RWPE1 (cell line): ENCODE measurements at regions not wholly inside any gene's neighbourhood (a gene's known extent, or its start where the extent isn't known, plus 50 kb on each side); places are given as distances from the start of the nearest gene placed in this dataset.

Experiments used
- CTCF ChIA-PET: fragments of 350-600 bp; sonication (Branson Sonifier 250); formaldehyde crosslinking; extraction: SDS; loops from one replicate; lab custom pipeline; 2021; lab: Yijun Ruan, JAX
- POLR2A ChIA-PET: fragments of 400-600 bp; formaldehyde crosslinking; extraction: SDS; loops from one replicate; lab custom pipeline; 2020; ENCODE audit warnings: antibody characterized with exemption; ENCODE audit not compliant: low non-redundant PET; lab: Yijun Ruan, JAX
- DNase-seq: peaks from one replicate; pipeline ENCODE4 v3.0.0; 2012; ENCODE audit warnings: low spot score
- H3K27ac ChIP-seq: fragments of 450-650 bp; 2 replicates; pipeline ENCODE4 v1.5.1; 2017
- TF ChIP-seq, protein P1 (sequence below): fragments of 450-650 bp; conservative IDR thresholded peaks from 2 replicates; pipeline ENCODE4 v1.5.1; 2017; ENCODE audit warnings: low read depth, mild to moderate bottlenecking

DNA sequence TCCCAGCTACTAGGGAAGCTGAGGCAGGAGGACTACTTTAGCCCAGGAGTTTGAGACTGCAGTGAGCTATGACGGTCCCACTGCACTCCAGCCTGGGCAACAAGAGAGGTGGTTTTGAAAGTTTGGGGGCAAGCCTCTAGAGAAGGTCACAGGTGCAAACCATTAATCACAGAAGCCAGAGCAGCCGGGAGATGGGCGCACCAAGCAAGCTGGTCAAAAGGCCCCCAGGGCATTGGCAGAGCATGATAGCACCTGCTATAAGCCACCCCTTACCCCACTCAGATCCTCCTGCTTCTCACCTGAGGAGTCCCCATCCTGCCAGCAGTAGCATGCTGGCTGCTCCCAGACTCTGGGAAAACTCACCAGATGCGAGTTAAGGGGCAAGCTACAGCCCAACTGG, 116.1 kb upstream of the RAB12 start:
- no peak overlapping the region for H3K27ac ChIP-seq
- no peak for DNase-seq
- ChIA-PET CTCF (interaction anchor here (0.9 to 2.0 kb wide), 2 partner anchors 13 to 14 kb away, joined by 4 to 6 read pairs; no protein-coding TSS in a partner anchor), POLR2A (no interaction called here)
- TF ChIP-seq, protein P1, sequence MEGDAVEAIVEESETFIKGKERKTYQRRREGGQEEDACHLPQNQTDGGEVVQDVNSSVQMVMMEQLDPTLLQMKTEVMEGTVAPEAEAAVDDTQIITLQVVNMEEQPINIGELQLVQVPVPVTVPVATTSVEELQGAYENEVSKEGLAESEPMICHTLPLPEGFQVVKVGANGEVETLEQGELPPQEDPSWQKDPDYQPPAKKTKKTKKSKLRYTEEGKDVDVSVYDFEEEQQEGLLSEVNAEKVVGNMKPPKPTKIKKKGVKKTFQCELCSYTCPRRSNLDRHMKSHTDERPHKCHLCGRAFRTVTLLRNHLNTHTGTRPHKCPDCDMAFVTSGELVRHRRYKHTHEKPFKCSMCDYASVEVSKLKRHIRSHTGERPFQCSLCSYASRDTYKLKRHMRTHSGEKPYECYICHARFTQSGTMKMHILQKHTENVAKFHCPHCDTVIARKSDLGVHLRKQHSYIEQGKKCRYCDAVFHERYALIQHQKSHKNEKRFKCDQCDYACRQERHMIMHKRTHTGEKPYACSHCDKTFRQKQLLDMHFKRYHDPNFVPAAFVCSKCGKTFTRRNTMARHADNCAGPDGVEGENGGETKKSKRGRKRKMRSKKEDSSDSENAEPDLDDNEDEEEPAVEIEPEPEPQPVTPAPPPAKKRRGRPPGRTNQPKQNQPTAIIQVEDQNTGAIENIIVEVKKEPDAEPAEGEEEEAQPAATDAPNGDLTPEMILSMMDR: no peak

- TF ChIP-seq, protein P1: no peak
- H3K27ac ChIP-seq: no peak overlapping the region
- ChIA-PET CTCF (no interaction called here), POLR2A (no interaction called here)
- DNase-seq: no peak
These were observed 113.1 kb upstream of the RAB12 start for GRCh38 chr18:8496186-8496585.

GRCh38 chr18:8498905-8499304, 110.3 kb upstream of the RAB12 start:
- TF ChIP-seq, protein P1: no peak
- POLR2A ChIA-PET: no interaction called here
- no peak overlapping the region for H3K27ac ChIP-seq
- DNase-seq: no peak
- CTCF ChIA-PET: no interaction called here

DNA sequence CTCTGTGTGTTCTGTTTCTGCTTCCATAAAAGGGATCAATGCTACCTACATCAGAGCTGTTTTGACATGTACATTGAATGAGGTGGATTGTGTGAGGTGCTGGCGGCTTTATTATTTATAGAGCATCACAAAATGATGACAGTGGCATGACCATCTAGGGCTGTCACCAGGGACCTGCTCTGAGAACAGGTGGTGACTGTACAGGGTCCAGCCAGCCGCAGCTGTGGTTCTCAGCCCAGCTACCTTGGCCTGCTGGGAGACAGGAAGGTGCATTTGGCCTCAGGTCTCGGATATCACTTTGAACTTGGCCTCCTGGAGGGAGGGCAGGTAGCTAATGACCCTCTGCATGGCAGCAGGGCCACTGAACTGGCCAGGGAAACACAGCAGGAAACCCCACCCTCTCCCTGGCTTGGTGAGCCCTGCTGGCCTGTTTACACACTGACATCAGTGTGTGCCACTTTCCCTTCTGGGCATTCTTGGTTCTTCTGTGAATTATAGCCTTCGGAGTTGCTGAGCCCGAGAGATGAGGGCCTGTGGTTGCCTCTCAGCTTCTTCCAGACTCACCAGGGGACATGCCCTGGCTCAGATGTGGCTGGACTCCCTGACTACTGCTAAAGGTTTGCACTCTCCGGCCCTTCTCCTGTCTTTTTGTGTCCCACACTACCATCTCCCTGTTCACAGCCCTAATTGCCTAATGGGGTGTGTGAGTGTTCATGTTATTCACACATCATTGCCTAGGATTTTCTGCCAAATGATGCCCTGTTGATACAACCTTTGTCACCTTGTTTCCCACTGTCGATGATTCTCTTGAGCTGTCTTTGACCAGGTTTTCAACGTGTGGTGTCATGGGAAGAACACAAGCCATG, 109.2 kb upstream of the RAB12 start:
- TF ChIP-seq, protein P1: no peak
- H3K27ac ChIP-seq: no peak overlapping the region
- DNase-seq: no peak
- ChIA-PET CTCF (interaction anchor here (0.5 kb wide), 1 partner anchor 419 kb away, joined by 3 read pairs; no protein-coding TSS in a partner anchor), POLR2A (interaction anchor here (0.5 kb wide), 1 partner anchor 132 kb away, joined by 5 read pairs; no protein-coding TSS in a partner anchor)

DNA sequence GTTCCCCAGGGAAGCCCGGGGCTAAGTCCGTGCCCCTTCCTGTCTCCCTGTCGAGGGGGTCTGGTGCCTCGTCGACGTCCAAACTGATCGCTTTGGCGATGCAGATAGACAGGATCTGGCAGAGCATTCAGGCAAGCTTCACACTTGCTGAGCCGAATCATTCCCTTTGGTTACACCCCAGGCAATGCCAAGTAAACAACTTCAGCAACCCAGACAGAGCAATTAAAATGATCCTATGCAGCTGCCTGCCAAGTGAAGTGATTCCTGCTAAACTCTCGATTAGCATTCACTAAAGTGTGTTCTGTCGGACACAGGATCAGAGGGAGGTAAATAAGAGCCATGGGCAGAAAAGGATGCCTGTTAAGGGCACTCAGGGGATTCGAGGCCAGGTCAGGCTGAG, 108.2 kb upstream of the RAB12 start:
- POLR2A ChIA-PET: no interaction called here
- no peak overlapping the region for H3K27ac ChIP-seq
- TF ChIP-seq, protein P1: no peak
- CTCF ChIA-PET: interaction anchor here (0.5 kb wide), 1 partner anchor 420 kb away, joined by 3 read pairs; no protein-coding TSS in a partner anchor
- DNase-seq: no peak

DNA sequence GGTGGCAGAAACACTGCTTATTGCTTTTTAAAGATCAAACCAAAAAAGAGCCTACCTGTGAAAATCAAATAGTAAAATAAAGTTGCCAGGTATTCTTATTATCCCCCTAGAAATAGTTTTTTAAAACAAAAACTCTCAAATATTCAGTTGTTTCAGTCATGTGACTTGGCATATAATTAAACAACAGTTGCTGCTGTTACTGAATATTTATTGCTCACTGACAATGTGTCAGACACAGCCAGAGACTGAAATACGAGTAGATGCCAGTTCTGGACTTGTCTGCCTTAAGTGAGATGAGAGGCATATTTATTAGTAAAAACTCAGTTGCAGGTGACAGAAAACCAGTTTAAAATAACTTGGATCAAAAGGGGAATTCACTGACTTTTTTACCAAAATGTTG, 106.0 kb upstream of the RAB12 start:
- ChIA-PET POLR2A (no interaction called here), CTCF (no interaction called here)
- no peak for DNase-seq
- TF ChIP-seq, protein P1: no peak
- H3K27ac ChIP-seq: no peak overlapping the region
